C1 segment of cervical spinal cord (tissue), 14 donors: ENCODE measurements at regions not wholly inside any gene's neighbourhood (a gene's known extent, or its start where the extent isn't known, plus 50 kb on each side); places are given as distances from the start of the nearest gene placed in this dataset.

Experiments
- DNase-seq, 14 donors: peaks; one replicate each; lab custom pipeline; 2025; lab: John Stamatoyannopoulos, UW

DNA sequence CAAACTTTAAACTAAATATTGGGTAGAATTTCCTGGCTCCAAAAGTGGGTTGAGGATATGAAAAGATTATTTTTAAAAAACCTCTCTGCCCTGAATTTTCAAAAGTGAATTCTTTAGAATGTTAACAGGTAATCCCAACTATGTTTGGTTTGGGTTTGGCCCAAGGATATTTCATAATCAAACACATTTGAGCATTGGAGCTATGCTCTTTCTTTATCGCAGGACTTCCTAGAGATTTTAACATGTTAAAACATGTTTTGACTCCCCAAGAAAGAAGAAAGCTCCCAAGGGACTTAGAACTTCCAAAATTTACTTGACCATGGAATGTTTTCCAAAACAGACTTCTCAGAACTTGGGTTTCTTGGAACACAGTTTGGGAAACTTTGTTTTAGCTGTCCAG is 75.6 kb upstream of the SYNPR start:
- DNase-seq, result no peak

DNA sequence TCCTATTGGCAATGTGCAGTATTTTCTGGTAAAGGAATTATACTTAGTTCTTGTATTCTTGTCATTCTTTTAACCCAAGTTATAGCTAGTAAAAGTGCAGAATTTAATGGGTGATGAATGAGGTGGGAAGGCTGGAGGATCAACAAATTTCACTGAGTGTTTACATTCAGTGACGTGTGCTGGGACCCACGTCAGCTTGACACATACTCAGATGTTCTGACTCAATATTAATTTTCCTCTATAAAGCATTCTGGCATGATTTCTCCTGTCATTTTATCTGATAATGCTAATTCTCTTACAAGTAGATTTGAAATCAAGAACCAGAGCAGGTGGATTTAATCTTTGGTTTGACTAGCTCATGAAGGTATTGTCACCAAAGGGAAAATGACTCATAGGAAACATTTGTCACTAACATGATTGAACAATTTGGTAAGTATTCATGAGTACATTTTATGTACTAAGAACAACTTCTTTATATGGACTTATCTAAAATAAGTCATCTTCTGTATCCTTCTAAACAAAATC is 71.0 kb upstream of the SYNPR start:
- no peak for DNase-seq

DNA sequence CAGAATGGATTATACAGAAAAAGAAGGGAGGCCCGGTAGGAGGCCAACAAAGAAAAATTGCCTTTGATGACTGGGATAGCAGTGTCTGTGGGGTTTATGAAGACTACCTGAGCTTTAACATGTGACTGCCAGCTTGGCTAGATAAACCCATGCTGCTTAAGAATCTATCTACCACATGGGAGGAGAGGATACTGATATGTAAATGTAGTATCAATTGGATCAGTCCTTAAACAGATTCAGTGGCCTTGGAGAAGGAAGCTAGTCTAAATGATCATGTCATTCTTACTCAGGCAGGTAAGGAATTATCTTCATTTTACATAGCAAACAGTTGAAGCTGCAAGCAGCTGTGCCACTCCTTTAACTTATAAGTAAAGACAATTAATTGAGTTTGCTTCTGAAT is 50.0 kb upstream of the SYNPR start:
- DNase-seq, result peak in 1 of 14 donors; percentile 18
